ENCODE measurements at regions not wholly inside any gene's neighbourhood (a gene's known extent, or its start where the extent isn't known, plus 50 kb on each side); places are given as distances from the start of the nearest gene placed in this dataset.

- TF ChIP-seq IRF3 (IDR thresholded peaks at IDR 0.05; ENCODE audit: low read depth, low read length), result no peak
Measured at GRCh38 chr2:16268301-16269000, 328.1 kb downstream of the MYCN start (continued).

GRCh38 chr2:16266571-16266970 lies 326.2 kb downstream of the MYCN start:
- no peak overlapping the region for H3K4me2 ChIP-seq
- TF ChIP-seq RCOR1 (IDR thresholded peaks at IDR 0.05; ENCODE audit: low read length), result no peak
- TF ChIP-seq JUND (IDR thresholded peaks at IDR 0.05), result no peak
- TF ChIP-seq USF2 (IDR thresholded peaks at IDR 0.05; ENCODE audit: borderline replicate concordance, low read depth, low read length), result no peak
- no peak for TF ChIP-seq MEF2A (IDR thresholded peaks at IDR 0.05; ENCODE audit: borderline replicate concordance, low read depth)
- no peak for TF ChIP-seq USF1 (IDR thresholded peaks at IDR 0.05; ENCODE audit: borderline replicate concordance, low read depth)
- no peak for TF ChIP-seq NRF1 (IDR thresholded peaks at IDR 0.05; ENCODE audit: low read depth, low read length)
- no peak for TF ChIP-seq ZBTB33 (IDR thresholded peaks at IDR 0.05; ENCODE audit: borderline replicate concordance, low read depth)
- TF ChIP-seq REST (IDR thresholded peaks at IDR 0.05; ENCODE audit: low read depth, low read length), result no peak
- no peak for TF ChIP-seq PBX3 (IDR thresholded peaks at IDR 0.05)
- no peak for TF ChIP-seq POLR2AphosphoS5 (IDR thresholded peaks at IDR 0.05; ENCODE audit: low read depth, low read length)
- no peak for TF ChIP-seq RXRA (IDR thresholded peaks at IDR 0.05; ENCODE audit: borderline replicate concordance, low read depth)
- TF ChIP-seq GABPA (IDR thresholded peaks at IDR 0.05; ENCODE audit: low read depth), result no peak
- no peak for TF ChIP-seq MAX (IDR thresholded peaks at IDR 0.05; ENCODE audit: low read depth)
- TF ChIP-seq TCF12 (IDR thresholded peaks at IDR 0.05), result no peak
- no peak for TF ChIP-seq EP300 (IDR thresholded peaks at IDR 0.05; ENCODE audit: borderline replicate concordance in 1 of 2, low read depth in 1 of 2, low read length in 1 of 2)
- CTCF ChIA-PET, result no interaction called here
- H3K9me3 ChIP-seq, result peaks cover 5% of the 10 kb centered on the region; the same call in 1 of the 2 replicates
- H3K9ac ChIP-seq, result no peak overlapping the region
- H3K27me3 ChIP-seq (ENCODE audit: insufficient read depth), result no peaks in the 10 kb centered on the region
- H3K79me2 ChIP-seq (ENCODE audit: insufficient read depth), result no peaks in the 10 kb centered on the region
- no peaks in the 10 kb centered on the region for H3K36me3 ChIP-seq (replicated peaks in 1 of 2; ENCODE audit: control insufficient read depth in 1 of 2, insufficient read depth in 2 of 2, low read length in 1 of 2)
- H3K4me1 ChIP-seq (ENCODE audit: control insufficient read depth in 1 of 2, insufficient read depth in 2 of 2, low read depth in 1 of 2, low read length in 1 of 2), result no peaks in the 10 kb centered on the region; a peak in 1 of 4 replicates
- POLR2A ChIA-PET, result no interaction called here
- H3F3A ChIP-seq (replicated peaks; ENCODE audit: insufficient read depth), result no peaks in the 10 kb centered on the region
- no peak overlapping the region for H3K4me3 ChIP-seq (ENCODE audit: low read depth in 2 of 2, low read length in 1 of 2)
- no peak overlapping the region for H3K27ac ChIP-seq (ENCODE audit: low read depth in 2 of 2, low read length in 1 of 2)
- no peak overlapping the region for H2AFZ ChIP-seq (ENCODE audit: low read depth)
- no peak for DNase-seq
- H4K20me1 ChIP-seq (ENCODE audit: insufficient read depth), result no peaks in the 10 kb centered on the region
- no peaks in the 10 kb centered on the region for H3K9me2 ChIP-seq
- 42% methylated on average over 11 of the region's 11 CpGs for WGBS (ENCODE audit: low lambda C conversion rate)
